Nephron (organoid): ENCODE measurements at regions not wholly inside any gene's neighbourhood (a gene's known extent, or its start where the extent isn't known, plus 50 kb on each side); places are given as distances from the start of the nearest gene placed in this dataset.
A peak's percentile ranks its signal among the peaks of the same experiment; 100 is the strongest.

Experiments
- H3K27ac Mint-ChIP-seq, 3 experiments: 2 replicates each; pipeline ENCODE4 v1.8.0; 2020; ENCODE audit warnings: mixed read lengths in 3 of 3, mild to moderate bottlenecking in 2 of 3, moderate library complexity in 1 of 3
- H3K27me3 Mint-ChIP-seq: 2 replicates; pipeline ENCODE4 v1.8.0; 2021; ENCODE audit warnings: low read depth, mild to moderate bottlenecking, moderate library complexity, mixed read lengths
- H3K36me3 Mint-ChIP-seq: 2 replicates; pipeline ENCODE4 v1.8.0; 2020; ENCODE audit warnings: low read depth, mixed read lengths
- H3K4me1 Mint-ChIP-seq: 2 replicates; pipeline ENCODE4 v1.8.0; 2020; ENCODE audit warnings: mixed read lengths
- H3K4me3 Mint-ChIP-seq, 3 experiments: 2 replicates each; pipeline ENCODE4 v1.8.0; 2020; ENCODE audit warnings: mild to moderate bottlenecking in 3 of 3, mixed read lengths in 3 of 3, moderate library complexity in 2 of 3
- H3K9me3 Mint-ChIP-seq: 2 replicates; pipeline ENCODE4 v1.8.0; 2020; ENCODE audit warnings: mixed read lengths
- TF ChIP-seq, protein P1 (sequence below), 3 experiments: fragments of 200-600 bp; sonication (generic); IDR thresholded peaks; one replicate each; pipeline ENCODE4 v1.5.0; 2021; ENCODE audit warnings: antibody characterized with exemption in 3 of 3; ENCODE audit not compliant: unreplicated experiment in 3 of 3

DNA sequence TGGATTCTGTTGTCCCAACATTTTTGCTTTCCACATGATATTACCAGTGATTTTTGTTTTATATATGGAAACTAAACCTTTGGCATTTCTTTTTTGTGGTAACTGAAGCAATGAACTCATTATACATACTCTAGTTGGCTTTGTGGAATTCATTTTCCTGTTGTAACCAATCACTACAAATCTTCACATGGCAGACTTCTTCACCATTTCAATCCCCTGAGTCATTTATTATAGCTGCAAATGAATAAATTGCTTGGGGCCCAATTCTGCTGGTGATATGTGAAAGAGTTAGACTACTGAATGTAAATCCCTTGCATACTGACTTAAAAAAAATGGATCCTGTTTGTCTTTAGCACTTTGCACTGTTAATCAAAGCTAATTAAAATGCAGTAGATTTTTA is 1709.6 kb upstream of the WWC1 start:
- Mint-ChIP-seq H3K27me3 (no peaks in the 10 kb centered on the region), H3K4me1 (no peaks in the 10 kb centered on the region), H3K27ac (no peak overlapping the region), H3K9me3 (no peaks in the 10 kb centered on the region), H3K36me3 (no peaks in the 10 kb centered on the region), H3K4me3 (no peak overlapping the region)
- TF ChIP-seq, protein P1, sequence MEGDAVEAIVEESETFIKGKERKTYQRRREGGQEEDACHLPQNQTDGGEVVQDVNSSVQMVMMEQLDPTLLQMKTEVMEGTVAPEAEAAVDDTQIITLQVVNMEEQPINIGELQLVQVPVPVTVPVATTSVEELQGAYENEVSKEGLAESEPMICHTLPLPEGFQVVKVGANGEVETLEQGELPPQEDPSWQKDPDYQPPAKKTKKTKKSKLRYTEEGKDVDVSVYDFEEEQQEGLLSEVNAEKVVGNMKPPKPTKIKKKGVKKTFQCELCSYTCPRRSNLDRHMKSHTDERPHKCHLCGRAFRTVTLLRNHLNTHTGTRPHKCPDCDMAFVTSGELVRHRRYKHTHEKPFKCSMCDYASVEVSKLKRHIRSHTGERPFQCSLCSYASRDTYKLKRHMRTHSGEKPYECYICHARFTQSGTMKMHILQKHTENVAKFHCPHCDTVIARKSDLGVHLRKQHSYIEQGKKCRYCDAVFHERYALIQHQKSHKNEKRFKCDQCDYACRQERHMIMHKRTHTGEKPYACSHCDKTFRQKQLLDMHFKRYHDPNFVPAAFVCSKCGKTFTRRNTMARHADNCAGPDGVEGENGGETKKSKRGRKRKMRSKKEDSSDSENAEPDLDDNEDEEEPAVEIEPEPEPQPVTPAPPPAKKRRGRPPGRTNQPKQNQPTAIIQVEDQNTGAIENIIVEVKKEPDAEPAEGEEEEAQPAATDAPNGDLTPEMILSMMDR (IDR thresholded peaks at IDR 0.05; ENCODE audit: unreplicated experiment in 3 of 3), result no peak

DNA sequence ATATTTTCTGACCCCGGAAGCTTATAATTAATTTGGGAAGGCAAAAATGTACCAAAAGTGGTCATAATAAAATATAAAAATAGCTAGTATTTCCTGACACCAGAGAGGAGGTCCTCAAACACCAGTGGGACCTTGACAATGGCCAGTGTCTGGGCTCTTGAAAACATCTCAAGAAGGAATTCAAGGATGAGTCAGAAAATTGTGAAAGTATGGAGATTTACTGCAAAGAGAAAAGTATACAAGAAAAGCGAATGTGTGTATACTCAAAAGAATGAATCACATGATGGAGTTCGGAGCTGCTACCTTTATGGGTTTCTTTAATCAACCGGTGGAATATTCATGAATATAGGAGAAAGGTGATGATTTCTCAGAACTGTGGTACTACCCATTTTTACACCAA is 1709.0 kb upstream of the WWC1 start:
- H3K27me3 Mint-ChIP-seq, result no peaks in the 10 kb centered on the region
- H3K9me3 Mint-ChIP-seq, result no peaks in the 10 kb centered on the region
- H3K27ac Mint-ChIP-seq, result no peak overlapping the region
- TF ChIP-seq, protein P1 (IDR thresholded peaks at IDR 0.05; ENCODE audit: unreplicated experiment in 3 of 3), result no peak
- H3K4me1 Mint-ChIP-seq, result no peaks in the 10 kb centered on the region
- no peak overlapping the region for H3K4me3 Mint-ChIP-seq
- no peaks in the 10 kb centered on the region for H3K36me3 Mint-ChIP-seq

DNA sequence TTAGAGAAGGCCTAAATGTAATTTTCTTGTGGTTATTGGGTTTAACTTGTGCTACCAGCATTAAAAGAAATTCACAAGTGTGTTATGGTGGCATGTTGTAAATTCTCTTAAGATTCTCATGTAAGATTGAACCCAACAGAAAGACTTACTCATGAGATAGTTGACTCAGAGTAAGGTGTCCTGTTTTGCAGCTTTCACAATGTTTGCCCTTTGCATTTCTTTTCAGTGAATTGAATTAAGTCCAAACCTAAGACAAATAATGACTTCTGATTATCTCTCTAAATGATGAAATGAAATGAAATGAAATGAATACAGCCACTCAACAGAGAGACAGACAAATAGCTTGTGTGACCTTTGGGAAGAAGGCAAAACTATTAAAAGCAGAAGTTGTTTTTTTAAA is 1696.9 kb upstream of the WWC1 start:
- peaks cover 8% of the 10 kb centered on the region for H3K4me1 Mint-ChIP-seq
- H3K9me3 Mint-ChIP-seq, result no peaks in the 10 kb centered on the region
- no peak overlapping the region for H3K27ac Mint-ChIP-seq
- H3K36me3 Mint-ChIP-seq, result no peaks in the 10 kb centered on the region
- TF ChIP-seq, protein P1 (IDR thresholded peaks at IDR 0.05; ENCODE audit: unreplicated experiment in 3 of 3), result no peak
- H3K4me3 Mint-ChIP-seq, result no peak overlapping the region
- no peaks in the 10 kb centered on the region for H3K27me3 Mint-ChIP-seq

DNA sequence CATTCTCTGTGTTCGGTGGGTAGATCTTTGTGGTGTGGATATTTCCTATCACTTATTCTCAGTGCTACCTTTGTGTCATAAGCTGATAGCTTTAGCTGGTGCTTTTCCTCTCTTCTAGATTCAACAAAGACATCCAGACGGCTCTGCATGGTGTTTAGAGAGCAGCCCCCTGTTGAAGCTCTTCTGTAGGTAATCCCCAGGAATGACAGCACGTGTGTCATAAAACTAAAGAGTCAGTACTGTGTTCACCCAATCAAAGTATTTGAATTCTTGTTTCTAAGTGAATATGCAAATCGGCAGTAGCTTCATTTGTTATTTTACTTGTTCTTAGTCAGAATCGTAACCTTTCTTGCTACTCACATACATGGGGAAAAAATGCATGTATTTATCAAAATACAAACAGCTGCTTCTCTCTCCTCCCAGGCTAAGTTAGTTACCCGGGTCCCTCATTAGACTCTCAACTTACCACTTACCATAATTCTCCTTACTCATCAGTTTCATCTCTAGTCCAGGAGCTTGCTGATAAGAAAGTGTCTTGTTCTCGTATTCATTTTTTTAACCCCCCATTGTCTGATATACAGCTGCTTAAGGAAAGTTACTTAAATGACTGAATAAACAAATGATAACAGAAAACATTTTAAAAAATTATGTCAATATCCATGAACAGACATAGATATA is 1696.0 kb upstream of the WWC1 start:
- no peaks in the 10 kb centered on the region for H3K36me3 Mint-ChIP-seq
- no peaks in the 10 kb centered on the region for H3K27me3 Mint-ChIP-seq
- no peaks in the 10 kb centered on the region for H3K9me3 Mint-ChIP-seq
- H3K4me1 Mint-ChIP-seq, result peaks cover 8% of the 10 kb centered on the region
- no peak overlapping the region for H3K27ac Mint-ChIP-seq
- H3K4me3 Mint-ChIP-seq, result no peak overlapping the region
- TF ChIP-seq, protein P1 (IDR thresholded peaks at IDR 0.05; ENCODE audit: unreplicated experiment in 3 of 3), result no peak

DNA sequence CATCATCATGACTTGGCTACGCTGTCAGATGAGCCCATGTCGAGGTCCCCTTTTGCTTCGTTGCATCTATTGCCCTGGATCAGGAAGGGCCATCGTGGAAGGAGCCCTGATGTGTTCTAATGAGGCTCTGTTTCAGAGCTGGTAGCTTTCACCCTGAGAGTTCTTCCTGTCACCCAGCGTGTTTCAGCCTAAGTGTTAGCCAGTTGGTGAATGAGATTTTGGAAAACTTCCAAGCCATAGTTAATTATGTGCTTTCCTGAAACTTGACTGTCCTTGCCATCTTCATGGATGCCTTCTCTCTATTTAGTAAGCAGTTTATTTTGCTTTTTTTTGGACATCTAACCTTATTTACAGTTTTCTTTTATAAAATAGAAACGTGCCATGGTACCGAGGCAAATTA is 1695.4 kb upstream of the WWC1 start:
- no peaks in the 10 kb centered on the region for H3K36me3 Mint-ChIP-seq
- TF ChIP-seq, protein P1 (IDR thresholded peaks at IDR 0.05; ENCODE audit: unreplicated experiment in 3 of 3), result no peak
- no peak overlapping the region for H3K4me3 Mint-ChIP-seq
- H3K27me3 Mint-ChIP-seq, result no peaks in the 10 kb centered on the region
- no peaks in the 10 kb centered on the region for H3K9me3 Mint-ChIP-seq
- peaks cover 8% of the 10 kb centered on the region for H3K4me1 Mint-ChIP-seq
- no peak overlapping the region for H3K27ac Mint-ChIP-seq

DNA sequence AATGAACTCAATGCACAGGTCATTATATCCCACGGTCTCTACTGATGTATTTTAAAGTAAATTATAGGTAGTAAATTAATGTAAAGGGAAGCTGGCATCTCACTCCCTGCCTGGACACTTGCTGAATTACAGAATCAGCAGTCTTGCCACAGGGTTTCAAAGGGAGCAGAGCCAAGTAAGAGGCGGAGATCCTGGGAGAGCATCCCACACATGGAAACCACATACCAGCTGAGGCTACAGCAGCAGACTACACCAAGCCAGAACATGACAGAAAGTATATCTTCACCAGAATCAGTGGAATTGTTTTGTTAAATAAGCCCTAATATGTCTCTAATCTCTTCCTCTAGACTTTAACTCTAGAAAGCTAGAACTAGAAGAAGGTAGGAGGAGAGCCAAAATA is 1689.2 kb upstream of the WWC1 start:
- Mint-ChIP-seq H3K36me3 (no peaks in the 10 kb centered on the region), H3K9me3 (peaks cover 5% of the 10 kb centered on the region), H3K27ac (peak overlapping the region in 2 of 3 experiments; percentile 23 to 71), H3K4me3 (no peak overlapping the region), H3K27me3 (no peaks in the 10 kb centered on the region), H3K4me1 (no peaks in the 10 kb centered on the region)
- TF ChIP-seq, protein P1 (IDR thresholded peaks at IDR 0.05; ENCODE audit: unreplicated experiment in 3 of 3), result no peak
